ENCODE measurements at regions not wholly inside any gene's neighbourhood (a gene's known extent, or its start where the extent isn't known, plus 50 kb on each side); places are given as distances from the start of the nearest gene placed in this dataset.

GRCh38 chr2:83085869-83086268 is 1373.2 kb downstream of the SUCLG1 start:
- TF ChIP-seq EP300 (IDR thresholded peaks at IDR 0.05), result no peak
- TF ChIP-seq, protein P1, sequence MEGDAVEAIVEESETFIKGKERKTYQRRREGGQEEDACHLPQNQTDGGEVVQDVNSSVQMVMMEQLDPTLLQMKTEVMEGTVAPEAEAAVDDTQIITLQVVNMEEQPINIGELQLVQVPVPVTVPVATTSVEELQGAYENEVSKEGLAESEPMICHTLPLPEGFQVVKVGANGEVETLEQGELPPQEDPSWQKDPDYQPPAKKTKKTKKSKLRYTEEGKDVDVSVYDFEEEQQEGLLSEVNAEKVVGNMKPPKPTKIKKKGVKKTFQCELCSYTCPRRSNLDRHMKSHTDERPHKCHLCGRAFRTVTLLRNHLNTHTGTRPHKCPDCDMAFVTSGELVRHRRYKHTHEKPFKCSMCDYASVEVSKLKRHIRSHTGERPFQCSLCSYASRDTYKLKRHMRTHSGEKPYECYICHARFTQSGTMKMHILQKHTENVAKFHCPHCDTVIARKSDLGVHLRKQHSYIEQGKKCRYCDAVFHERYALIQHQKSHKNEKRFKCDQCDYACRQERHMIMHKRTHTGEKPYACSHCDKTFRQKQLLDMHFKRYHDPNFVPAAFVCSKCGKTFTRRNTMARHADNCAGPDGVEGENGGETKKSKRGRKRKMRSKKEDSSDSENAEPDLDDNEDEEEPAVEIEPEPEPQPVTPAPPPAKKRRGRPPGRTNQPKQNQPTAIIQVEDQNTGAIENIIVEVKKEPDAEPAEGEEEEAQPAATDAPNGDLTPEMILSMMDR (IDR thresholded peaks at IDR 0.05), result no peak
- no peak for TF ChIP-seq POLR2A (IDR thresholded peaks at IDR 0.05)
- no peak for TF ChIP-seq POLR2AphosphoS5 (IDR thresholded peaks at IDR 0.05)
- Histone ChIP-seq H3K4me3 (no peak overlapping the region), H3K9me3 (no peaks in the 10 kb centered on the region), H3K27me3 (no peaks in the 10 kb centered on the region), H3K36me3 (no peaks in the 10 kb centered on the region), H3K4me1 (peaks cover 0 to 3% (median 0%) of the 10 kb centered on the region in 4 donors), H3K27ac (no peak overlapping the region)
- ATAC-seq (ENCODE audit: low FRiP score in 2 of 2) (no peak), DNase-seq (no peak)
- 81 to 84% methylated on average over 2 of the region's 2 CpGs for WGBS, 2 donors

GRCh38 chr2:83081826-83082690 is 1377.0 kb downstream of the SUCLG1 start:
- no peaks in the 10 kb centered on the region for H3K36me3 ChIP-seq
- TF ChIP-seq EP300 (IDR thresholded peaks at IDR 0.05), result no peak
- no peak for TF ChIP-seq POLR2A (IDR thresholded peaks at IDR 0.05)
- TF ChIP-seq, protein P1 (IDR thresholded peaks at IDR 0.05), result no peak
- no peak for TF ChIP-seq POLR2AphosphoS5 (IDR thresholded peaks at IDR 0.05)
- peaks cover 0 to 3% (median 0%) of the 10 kb centered on the region in 4 donors for H3K4me1 ChIP-seq
- 31 to 53% methylated on average over 6 of the region's 6 CpGs for WGBS, 2 donors
- H3K9me3 ChIP-seq, result no peaks in the 10 kb centered on the region
- H3K4me3 ChIP-seq, result no peak overlapping the region
- no peak overlapping the region for H3K27ac ChIP-seq
- no peaks in the 10 kb centered on the region for H3K27me3 ChIP-seq
- no peak for ATAC-seq (ENCODE audit: low FRiP score in 2 of 2)
- no peak for DNase-seq

DNA sequence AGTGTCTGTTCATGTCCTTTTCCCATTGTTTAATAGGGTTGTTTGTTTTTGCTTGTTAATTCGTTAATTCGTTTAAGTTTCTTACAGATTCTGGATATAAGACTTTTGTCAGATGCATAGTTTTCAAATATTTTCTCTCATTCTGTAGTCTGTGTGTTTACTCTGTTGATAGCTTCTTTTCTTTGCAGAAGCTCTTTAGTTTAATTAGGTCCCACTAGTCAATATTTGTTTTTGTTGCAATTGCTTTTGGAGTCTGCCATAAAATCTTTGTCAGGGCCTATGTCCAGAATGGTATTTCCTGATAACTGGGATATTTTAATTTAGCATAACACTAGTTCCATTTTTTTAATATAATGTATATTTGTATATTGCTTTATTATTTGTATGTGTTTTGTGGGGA is 1380.1 kb downstream of the SUCLG1 start:
- 83 to 88% methylated on average over 2 of the region's 2 CpGs for WGBS, 2 donors

GRCh38 chr2:83072767-83073166 is 1386.3 kb downstream of the SUCLG1 start:
- DNase-seq, result no peak
- Histone ChIP-seq H3K4me3 (no peak overlapping the region), H3K27ac (no peak overlapping the region), H3K9me3 (no peaks in the 10 kb centered on the region), H3K4me1 (no peaks in the 10 kb centered on the region), H3K36me3 (no peaks in the 10 kb centered on the region), H3K27me3 (no peaks in the 10 kb centered on the region)
- no peak for TF ChIP-seq EP300 (IDR thresholded peaks at IDR 0.05)
- no peak for TF ChIP-seq POLR2A (IDR thresholded peaks at IDR 0.05)
- TF ChIP-seq, protein P1 (IDR thresholded peaks at IDR 0.05), result no peak
- no peak for TF ChIP-seq POLR2AphosphoS5 (IDR thresholded peaks at IDR 0.05)
- ATAC-seq (ENCODE audit: low FRiP score in 2 of 2), result no peak

More for the DNA sequence above, 1380.1 kb downstream of the SUCLG1 start:
- no peak for TF ChIP-seq POLR2AphosphoS5 (IDR thresholded peaks at IDR 0.05)
- TF ChIP-seq, protein P1 (IDR thresholded peaks at IDR 0.05), result no peak
- no peak for TF ChIP-seq POLR2A (IDR thresholded peaks at IDR 0.05)
- TF ChIP-seq EP300 (IDR thresholded peaks at IDR 0.05), result no peak
- Histone ChIP-seq H3K4me3 (no peak overlapping the region), H3K27ac (no peak overlapping the region), H3K36me3 (no peaks in the 10 kb centered on the region), H3K9me3 (no peaks in the 10 kb centered on the region), H3K4me1 (peaks cover 0 to 3% (median 0%) of the 10 kb centered on the region in 4 donors), H3K27me3 (no peaks in the 10 kb centered on the region)
- DNase-seq (no peak), ATAC-seq (ENCODE audit: low FRiP score in 2 of 2) (no peak)

DNA sequence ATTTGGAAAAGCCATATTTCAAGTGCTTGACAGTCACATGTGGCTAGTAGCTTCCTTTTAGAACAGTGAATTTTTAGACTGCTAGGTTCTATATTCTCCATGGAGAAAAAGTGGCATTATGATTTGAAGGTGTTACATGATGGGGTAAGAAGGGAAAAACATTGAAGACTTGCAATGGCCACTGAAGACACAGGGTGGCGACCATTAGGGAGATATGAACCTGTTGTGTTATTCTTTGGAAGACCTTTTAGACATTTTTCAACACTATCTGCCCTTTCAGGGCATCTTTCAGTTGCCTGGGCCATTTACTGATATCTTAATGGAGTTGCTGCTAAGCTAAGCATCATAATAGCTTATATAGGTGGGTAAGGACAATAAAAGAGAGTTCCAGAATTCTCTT is 1387.2 kb downstream of the SUCLG1 start:
- H3K27me3 ChIP-seq, result no peaks in the 10 kb centered on the region
- no peaks in the 10 kb centered on the region for H3K4me1 ChIP-seq
- 83 to 92% methylated on average over 1 of the region's 1 CpG for WGBS, 2 donors
- no peaks in the 10 kb centered on the region for H3K9me3 ChIP-seq
- H3K4me3 ChIP-seq, result no peak overlapping the region
- TF ChIP-seq EP300 (IDR thresholded peaks at IDR 0.05) (no peak), POLR2A (IDR thresholded peaks at IDR 0.05) (no peak), POLR2AphosphoS5 (IDR thresholded peaks at IDR 0.05) (no peak)
- TF ChIP-seq, protein P1 (IDR thresholded peaks at IDR 0.05), result no peak
- H3K27ac ChIP-seq, result no peak overlapping the region
- ATAC-seq (ENCODE audit: low FRiP score in 2 of 2) (no peak), DNase-seq (no peak)
- H3K36me3 ChIP-seq, result no peaks in the 10 kb centered on the region

Data from upper lobe of left lung (tissue), 6 donors.